ENCODE measurements at regions not wholly inside any gene's neighbourhood (a gene's known extent, or its start where the extent isn't known, plus 50 kb on each side); places are given as distances from the start of the nearest gene placed in this dataset.

- in situ Hi-C loops (cut with MboI) (no loop called here), intact Hi-C loops (cut with micrococcal nuclease) (no loop called here)
- no peaks in the 10 kb centered on the region for H3K36me3 ChIP-seq (ENCODE audit: control insufficient read depth, insufficient read depth, low read length)
- no peak for ATAC-seq
- H3K27ac ChIP-seq (ENCODE audit: extremely low read depth, low read depth, low read length): no peak overlapping the region
- no peak overlapping the region for H3K4me3 ChIP-seq
- no peaks in the 10 kb centered on the region for H4K20me1 ChIP-seq (replicated peaks; ENCODE audit: control insufficient read depth, insufficient read depth, low read length)
- H3K9me1 ChIP-seq (ENCODE audit: control insufficient read depth, insufficient read depth, low read length): no peaks in the 10 kb centered on the region
- no peak overlapping the region for H3K9ac ChIP-seq (ENCODE audit: insufficient read depth in 1 of 2, low read depth in 2 of 2, low read length in 2 of 2)
- H3K79me2 ChIP-seq (ENCODE audit: control insufficient read depth, insufficient read depth, low read length): no peaks in the 10 kb centered on the region
- H3K4me2 ChIP-seq (ENCODE audit: insufficient read depth, low read length): no peak overlapping the region
- H3K27me3 ChIP-seq (ENCODE audit: control insufficient read depth in 2 of 2, insufficient read depth in 2 of 2, low read length in 2 of 2): peaks cover 0 to 22% of the 10 kb centered on the region in 2 experiments; a peak in 2 of 5 replicates
- no peaks in the 10 kb centered on the region for H3K9me3 ChIP-seq (replicated peaks; ENCODE audit: control insufficient read depth, insufficient read depth, low read depth, low read length)
- WGBS (ENCODE audit: insufficient coverage, low coverage, missing lambda C conversion rate): 1% methylated on average over 19 of the region's 20 CpGs
- H2AFZ ChIP-seq (ENCODE audit: low read depth, low read length): no peak overlapping the region
- POLR2A ChIA-PET: no interaction called here
- TF ChIP-seq C11orf30 (IDR thresholded peaks at IDR 0.05; ENCODE audit: low read depth) (peak; percentile 40; the same call in 1 of the 2 replicates), ZNF316 (IDR thresholded peaks at IDR 0.05) (peak; percentile 76), HDAC3 (IDR thresholded peaks at IDR 0.05; ENCODE audit: borderline replicate concordance, partially characterized antibody) (no peak)
- no peak for DNase-seq (ENCODE audit: extremely low read depth in 1 of 4, low spot score in 3 of 4)
- H3K4me1 ChIP-seq (replicated peaks in 1 of 2; ENCODE audit: control insufficient read depth in 2 of 2, insufficient read depth in 2 of 2, low read length in 2 of 2): no peaks in the 10 kb centered on the region
- FAIRE-seq: no peak
- BruUV-seq (replicated peaks): no TSS peak
- CTCF ChIA-PET (ENCODE audit: low intra/inter-chr PET ratio): no interaction called here
Measured at GRCh38 chr2:2650608-2651375, 319.7 kb upstream of the MYT1L start.

DNA sequence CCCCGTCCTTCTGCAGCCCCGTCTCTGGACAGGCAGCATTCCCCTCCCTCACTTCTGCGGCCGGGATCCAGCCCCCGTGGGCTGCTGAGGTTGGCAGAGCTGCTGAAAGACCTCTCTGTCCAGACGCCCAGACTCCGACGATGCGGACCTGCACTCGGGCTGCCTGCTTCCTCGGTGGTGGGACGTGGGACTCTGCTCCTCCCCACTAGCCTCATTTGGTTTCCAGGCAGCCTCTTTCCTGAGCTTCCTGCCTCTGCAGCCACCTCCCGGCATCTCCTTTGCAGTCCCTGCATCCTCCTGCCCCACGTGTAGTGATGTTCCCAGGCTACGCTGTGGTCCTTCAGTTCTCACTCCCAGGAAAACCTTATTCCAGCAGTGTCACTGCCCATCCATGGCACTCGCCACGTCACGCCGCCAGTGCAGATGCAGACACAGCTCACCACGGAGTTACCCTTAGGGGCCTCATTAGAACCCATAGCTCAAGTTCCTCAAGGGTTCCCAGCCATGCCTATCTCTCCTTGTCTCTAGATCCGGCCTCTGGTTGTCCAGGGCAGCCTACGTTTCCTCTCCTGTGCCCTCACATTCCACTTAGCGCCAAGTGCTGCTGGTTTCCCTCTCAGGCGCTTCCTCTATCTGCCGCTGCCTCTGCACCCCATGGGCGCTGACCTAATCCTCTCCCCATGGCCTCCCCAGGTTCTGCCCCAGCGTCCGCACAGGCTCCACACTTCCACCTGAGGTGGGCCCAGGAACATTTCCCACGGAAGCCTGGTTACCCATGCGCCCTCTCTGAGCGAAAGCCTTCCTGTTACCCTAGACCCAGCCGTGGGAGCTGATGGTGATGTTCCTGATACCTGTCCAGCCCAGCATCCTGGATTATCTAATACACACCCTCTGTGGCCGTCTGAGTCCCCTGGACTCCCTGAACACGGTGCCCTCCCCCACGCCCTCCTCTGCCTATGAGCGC lies 318.3 kb upstream of the MYT1L start:
- no peaks in the 10 kb centered on the region for H4K20me1 ChIP-seq (replicated peaks; ENCODE audit: control insufficient read depth, insufficient read depth, low read length)
- FAIRE-seq: no peak
- in situ Hi-C loops (cut with MboI): no loop called here

More for the DNA sequence above, 318.3 kb upstream of the MYT1L start:
- Histone ChIP-seq H3K27me3 (ENCODE audit: control insufficient read depth in 2 of 2, insufficient read depth in 2 of 2, low read length in 2 of 2) (peaks cover 0 to 23% of the 10 kb centered on the region in 2 experiments; a peak in 2 of 5 replicates), H3K9ac (ENCODE audit: insufficient read depth in 1 of 2, low read depth in 2 of 2, low read length in 2 of 2) (no peak overlapping the region), H3K4me2 (ENCODE audit: insufficient read depth, low read length) (no peak overlapping the region), H3K9me3 (replicated peaks; ENCODE audit: control insufficient read depth, insufficient read depth, low read depth, low read length) (no peaks in the 10 kb centered on the region), H3K4me3 (no peak overlapping the region), H3K27ac (ENCODE audit: extremely low read depth, low read depth, low read length) (no peak overlapping the region), H3K9me1 (ENCODE audit: control insufficient read depth, insufficient read depth, low read length) (no peaks in the 10 kb centered on the region), H3K36me3 (ENCODE audit: control insufficient read depth, insufficient read depth, low read length) (no peaks in the 10 kb centered on the region), H2AFZ (ENCODE audit: low read depth, low read length) (no peak overlapping the region), H3K79me2 (ENCODE audit: control insufficient read depth, insufficient read depth, low read length) (no peaks in the 10 kb centered on the region), H3K4me1 (replicated peaks in 1 of 2; ENCODE audit: control insufficient read depth in 2 of 2, insufficient read depth in 2 of 2, low read length in 2 of 2) (no peaks in the 10 kb centered on the region)
- intact Hi-C loops (cut with micrococcal nuclease): no loop called here
- ChIA-PET POLR2A (no interaction called here), CTCF (ENCODE audit: low intra/inter-chr PET ratio) (no interaction called here)
- DNase-seq (ENCODE audit: extremely low read depth in 1 of 4, low spot score in 3 of 4): no peak
- TF ChIP-seq KDM5B (IDR thresholded peaks at IDR 0.05; ENCODE audit: insufficient replicate concordance, low read depth, low read length) (no peak), ZNF507 (tag; conservative IDR thresholded peaks at IDR 0.05) (no peak), TEAD2 (tag; IDR thresholded peaks at IDR 0.05) (no peak)
- no peak for ATAC-seq
- BruUV-seq (replicated peaks): no TSS peak
- WGBS (ENCODE audit: insufficient coverage, low coverage, missing lambda C conversion rate): under 1% methylated on average over 31 of the region's 36 CpGs

Data from K562 (cell line).